ENCODE measurements at regions not wholly inside any gene's neighbourhood (a gene's known extent, or its start where the extent isn't known, plus 50 kb on each side); places are given as distances from the start of the nearest gene placed in this dataset.

DNA sequence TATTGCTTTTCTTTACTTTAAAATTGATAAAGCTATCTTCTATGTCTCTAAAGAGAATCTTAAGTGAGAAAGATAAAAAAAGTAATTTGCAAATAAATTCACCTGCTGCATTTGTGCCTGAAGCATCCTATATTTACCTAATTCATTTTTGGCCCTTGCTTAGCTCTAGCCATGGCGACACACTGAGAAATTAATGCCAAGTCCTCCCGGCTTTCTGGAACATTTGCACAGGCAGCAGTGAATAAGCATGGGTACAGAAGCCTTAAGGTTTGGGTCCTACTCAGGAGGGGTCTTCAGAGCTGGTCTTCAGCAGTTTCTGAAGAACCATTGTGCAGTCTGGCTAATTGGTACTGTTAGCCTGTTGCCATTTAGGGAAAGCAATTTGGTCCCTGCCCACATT, 73.9 kb upstream of the ZEB2 start:
- no peak overlapping the region for H3K4me3 Mint-ChIP-seq (ENCODE audit: unreplicated experiment)

DNA sequence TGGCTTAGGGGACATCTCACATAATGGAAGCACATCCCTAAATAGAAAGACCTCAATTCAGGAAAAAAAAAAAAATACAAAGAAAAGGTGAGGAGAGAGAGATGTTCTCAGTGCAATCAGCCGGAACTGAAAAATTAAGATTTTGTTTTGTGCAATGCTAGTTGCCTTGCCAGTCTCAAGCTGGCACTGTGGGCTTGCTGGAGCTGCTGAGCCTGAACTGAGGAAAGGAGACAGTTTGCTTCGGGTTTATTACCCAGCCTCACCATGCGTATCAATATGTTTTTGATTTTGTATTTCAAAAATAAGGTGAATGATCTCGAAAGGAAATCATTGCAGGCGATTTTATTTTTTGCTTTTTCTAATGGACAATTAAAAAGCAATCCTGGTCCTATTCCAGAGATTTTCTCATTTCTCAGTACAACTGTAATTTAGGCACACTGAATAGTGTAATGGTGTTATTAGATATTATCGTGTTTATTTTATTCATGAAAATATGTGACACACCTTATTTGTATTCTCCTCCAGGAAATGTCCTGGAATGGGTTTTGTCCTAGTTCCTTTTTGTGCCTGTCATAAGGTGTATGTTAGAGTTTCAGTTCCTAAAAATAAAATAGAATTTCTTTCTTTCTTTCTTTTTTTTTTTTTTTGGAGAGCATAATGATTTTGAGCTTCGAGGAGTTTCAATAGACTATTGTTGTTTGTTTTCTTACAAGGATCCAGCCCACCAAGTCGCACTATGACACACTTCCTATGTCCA, 72.8 kb upstream of the ZEB2 start:
- CTCF ChIA-PET = interaction anchor here (0.7 kb wide), 1 partner anchor 1000 kb away, joined by 3 read pairs; no protein-coding TSS in a partner anchor

More for the DNA sequence above, 73.9 kb upstream of the ZEB2 start:
- no peak overlapping the region for H3K27ac Mint-ChIP-seq (ENCODE audit: low read depth, unreplicated experiment)
- no peaks in the 10 kb centered on the region for H3K36me3 Mint-ChIP-seq (ENCODE audit: insufficient read depth, unreplicated experiment)
- BruUV-seq (replicated peaks) = no TSS peak
- no peaks in the 10 kb centered on the region for H3K27me3 Mint-ChIP-seq (ENCODE audit: insufficient read depth, unreplicated experiment)
- intact Hi-C loops (cut with micrococcal nuclease) = no loop called here
- ChIA-PET POLR2A (interaction anchor here (1.1 to 1.2 kb wide), 2 partner anchors 11 to 32 kb away, joined by 3 to 4 read pairs; no protein-coding TSS in a partner anchor), CTCF (no interaction called here)
- peaks cover 8% of the 10 kb centered on the region for H3K9me3 Mint-ChIP-seq (ENCODE audit: unreplicated experiment)
- TF ChIP-seq, protein P1, sequence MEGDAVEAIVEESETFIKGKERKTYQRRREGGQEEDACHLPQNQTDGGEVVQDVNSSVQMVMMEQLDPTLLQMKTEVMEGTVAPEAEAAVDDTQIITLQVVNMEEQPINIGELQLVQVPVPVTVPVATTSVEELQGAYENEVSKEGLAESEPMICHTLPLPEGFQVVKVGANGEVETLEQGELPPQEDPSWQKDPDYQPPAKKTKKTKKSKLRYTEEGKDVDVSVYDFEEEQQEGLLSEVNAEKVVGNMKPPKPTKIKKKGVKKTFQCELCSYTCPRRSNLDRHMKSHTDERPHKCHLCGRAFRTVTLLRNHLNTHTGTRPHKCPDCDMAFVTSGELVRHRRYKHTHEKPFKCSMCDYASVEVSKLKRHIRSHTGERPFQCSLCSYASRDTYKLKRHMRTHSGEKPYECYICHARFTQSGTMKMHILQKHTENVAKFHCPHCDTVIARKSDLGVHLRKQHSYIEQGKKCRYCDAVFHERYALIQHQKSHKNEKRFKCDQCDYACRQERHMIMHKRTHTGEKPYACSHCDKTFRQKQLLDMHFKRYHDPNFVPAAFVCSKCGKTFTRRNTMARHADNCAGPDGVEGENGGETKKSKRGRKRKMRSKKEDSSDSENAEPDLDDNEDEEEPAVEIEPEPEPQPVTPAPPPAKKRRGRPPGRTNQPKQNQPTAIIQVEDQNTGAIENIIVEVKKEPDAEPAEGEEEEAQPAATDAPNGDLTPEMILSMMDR (IDR thresholded peaks at IDR 0.05; ENCODE audit: unreplicated experiment) = no peak
- no peak for DNase-seq (ENCODE audit: unreplicated experiment)
- peaks cover 15% of the 10 kb centered on the region for H3K4me1 Mint-ChIP-seq (ENCODE audit: insufficient read depth, unreplicated experiment)

GRCh38 chr2:144587306-144587705, 67.4 kb upstream of the ZEB2 start:
- H3K4me1 Mint-ChIP-seq (ENCODE audit: insufficient read depth, unreplicated experiment) = peaks cover 11% of the 10 kb centered on the region
- peaks cover 8% of the 10 kb centered on the region for H3K9me3 Mint-ChIP-seq (ENCODE audit: unreplicated experiment)
- no peaks in the 10 kb centered on the region for H3K27me3 Mint-ChIP-seq (ENCODE audit: insufficient read depth, unreplicated experiment)
- intact Hi-C loops (cut with micrococcal nuclease) = no loop called here
- POLR2A ChIA-PET = interaction anchor here (1.3 to 1.8 kb wide), 2 partner anchors 9 to 38 kb away, joined by 4 to 7 read pairs; no protein-coding TSS in a partner anchor
- H3K36me3 Mint-ChIP-seq (ENCODE audit: insufficient read depth, unreplicated experiment) = no peaks in the 10 kb centered on the region
- CTCF ChIA-PET = no interaction called here
- no peak overlapping the region for H3K27ac Mint-ChIP-seq (ENCODE audit: low read depth, unreplicated experiment)
- TF ChIP-seq, protein P1 (IDR thresholded peaks at IDR 0.05; ENCODE audit: unreplicated experiment) = no peak
- BruUV-seq (replicated peaks) = no TSS peak
- H3K4me3 Mint-ChIP-seq (ENCODE audit: unreplicated experiment) = no peak overlapping the region
- DNase-seq (ENCODE audit: unreplicated experiment) = no peak

More for the DNA sequence above, 72.8 kb upstream of the ZEB2 start:
- Mint-ChIP-seq H3K9me3 (ENCODE audit: unreplicated experiment) (peaks cover 3% of the 10 kb centered on the region), H3K27me3 (ENCODE audit: insufficient read depth, unreplicated experiment) (no peaks in the 10 kb centered on the region), H3K4me1 (ENCODE audit: insufficient read depth, unreplicated experiment) (peaks cover 15% of the 10 kb centered on the region), H3K27ac (ENCODE audit: low read depth, unreplicated experiment) (peak overlapping the region; percentile 46), H3K4me3 (ENCODE audit: unreplicated experiment) (no peak overlapping the region), H3K36me3 (ENCODE audit: insufficient read depth, unreplicated experiment) (no peaks in the 10 kb centered on the region)
- TF ChIP-seq, protein P1 (IDR thresholded peaks at IDR 0.05; ENCODE audit: unreplicated experiment) = no peak
- intact Hi-C loops (cut with micrococcal nuclease) = no loop called here
- DNase-seq (ENCODE audit: unreplicated experiment) = no peak
- no TSS peak for BruUV-seq (replicated peaks)
- POLR2A ChIA-PET = interaction anchor here (1.2 kb wide), 1 partner anchor 33 kb away, joined by 3 read pairs; no protein-coding TSS in a partner anchor

- no peak for DNase-seq (ENCODE audit: unreplicated experiment)
- no peaks in the 10 kb centered on the region for H3K27me3 Mint-ChIP-seq (ENCODE audit: insufficient read depth, unreplicated experiment)
- H3K9me3 Mint-ChIP-seq (ENCODE audit: unreplicated experiment) = peaks cover 8% of the 10 kb centered on the region
- no TSS peak for BruUV-seq (replicated peaks)
- CTCF ChIA-PET = no interaction called here
- H3K4me1 Mint-ChIP-seq (ENCODE audit: insufficient read depth, unreplicated experiment) = peaks cover 17% of the 10 kb centered on the region
- POLR2A ChIA-PET = interaction anchor here (0.6 to 1.8 kb wide), 3 partner anchors 10 to 265 kb away, joined by 3 to 7 read pairs (median 4); no protein-coding TSS in a partner anchor
- no peaks in the 10 kb centered on the region for H3K36me3 Mint-ChIP-seq (ENCODE audit: insufficient read depth, unreplicated experiment)
- TF ChIP-seq, protein P1 (IDR thresholded peaks at IDR 0.05; ENCODE audit: unreplicated experiment) = no peak
- no peak overlapping the region for H3K27ac Mint-ChIP-seq (ENCODE audit: low read depth, unreplicated experiment)
- intact Hi-C loops (cut with micrococcal nuclease) = no loop called here
- no peak overlapping the region for H3K4me3 Mint-ChIP-seq (ENCODE audit: unreplicated experiment)
These were observed 66.6 kb upstream of the ZEB2 start for GRCh38 chr2:144586476-144586875.

All from MCF 10A (cell line).